IMR-90 (cell line): ENCODE measurements at regions not wholly inside any gene's neighbourhood (a gene's known extent, or its start where the extent isn't known, plus 50 kb on each side); places are given as distances from the start of the nearest gene placed in this dataset.

Experiments used
- ATAC-seq: fragments of 200-7000 bp; cut with Tn5 transposase; 2 replicates; pipeline ENCODE4 v1.9.1; 2020; ENCODE audit warnings: low read depth, mild to moderate bottlenecking, moderate library complexity
- BruUV-seq: library from RNA; stranded (reverse); fragments of 400-500 nt; replicated peaks from 2 replicates; lab custom pipeline; 2021; lab: Mats Ljungman, UMichigan
- CTCF ChIA-PET: fragments of 300-600 bp; formaldehyde crosslinking; extraction: SDS; loops from one replicate; lab custom pipeline; 2021; ENCODE audit warnings: antibody characterized with exemption; lab: Yijun Ruan, JAX
- POLR2A ChIA-PET: fragments of 300-600 bp; sonication (Branson Sonifier 250); formaldehyde crosslinking; loops from one replicate; lab custom pipeline; 2022; ENCODE audit warnings: antibody characterized with exemption; ENCODE audit not compliant: unreplicated experiment; lab: Charles Lee
- DNase-seq: peaks from one replicate; pipeline ENCODE4 v3.0.0; 2013
- H2AFZ ChIP-seq: replicated peaks from 2 replicates; pipeline ENCODE3; 2013; ENCODE audit warnings: low read length, mild to moderate bottlenecking; ENCODE audit not compliant: poor library complexity
- H2AK5ac ChIP-seq: 2 replicates; pipeline ENCODE4 v1.6.1; 2013; ENCODE audit warnings: low read depth, low read length, inconsistent platforms
- H2AK9ac ChIP-seq: replicated peaks from 2 replicates; pipeline ENCODE3; 2013; ENCODE audit warnings: mild to moderate bottlenecking, low read depth, low read length, moderate library complexity; ENCODE audit not compliant: poor library complexity
- H2BK120ac ChIP-seq: 2 replicates; pipeline ENCODE4 v1.6.1; 2013; ENCODE audit warnings: low read depth, low read length, inconsistent platforms
- H2BK15ac ChIP-seq: 3 replicates; pipeline ENCODE4 v1.6.1; 2013; ENCODE audit warnings: low read depth, low read length, inconsistent platforms
- H2BK20ac ChIP-seq: 2 replicates; pipeline ENCODE4 v1.6.1; 2013; ENCODE audit warnings: low read depth, mild to moderate bottlenecking, inconsistent platforms, low read length, moderate library complexity
- H2BK5ac ChIP-seq: 2 replicates; pipeline ENCODE4 v1.6.1; 2013; ENCODE audit warnings: mild to moderate bottlenecking, low read depth, low read length, inconsistent platforms; ENCODE audit not compliant: poor library complexity, severe bottlenecking
- H3K14ac ChIP-seq: replicated peaks from 2 replicates; pipeline ENCODE4 v1.6.1; 2013; ENCODE audit warnings: low read depth, low read length, inconsistent platforms
- H3K18ac ChIP-seq: 2 replicates; pipeline ENCODE4 v1.6.1; 2013; ENCODE audit warnings: low read depth, low read length, control low read depth
- H3K23ac ChIP-seq: 2 replicates; pipeline ENCODE4 v1.6.1; 2013; ENCODE audit warnings: low read depth, low read length, inconsistent platforms
- H3K27ac ChIP-seq: 2 replicates; pipeline ENCODE4 v1.5.1; 2013; ENCODE audit warnings: mild to moderate bottlenecking, control low read depth, low read length; ENCODE audit not compliant: insufficient read depth
- H3K27me3 ChIP-seq: 2 replicates; pipeline ENCODE4 v1.6.1; 2013; ENCODE audit warnings: low read length; ENCODE audit not compliant: control insufficient read depth, insufficient read depth
- H3K36me3 ChIP-seq: 2 replicates; pipeline ENCODE4 v1.6.1; 2013; ENCODE audit warnings: low read length, mixed read lengths; ENCODE audit not compliant: control insufficient read depth, insufficient read depth
- H3K4ac ChIP-seq: 2 replicates; pipeline ENCODE4 v1.6.1; 2013; ENCODE audit warnings: low read depth, low read length, inconsistent platforms
- H3K4me1 ChIP-seq: 2 replicates; pipeline ENCODE4 v1.6.1; 2013; ENCODE audit warnings: low read length, mixed read lengths; ENCODE audit not compliant: control insufficient read depth, insufficient read depth
- H3K4me2 ChIP-seq: 2 replicates; pipeline ENCODE4 v1.6.1; 2013; ENCODE audit warnings: low read depth, mild to moderate bottlenecking, control low read depth, low read length, moderate library complexity
- H3K4me3 ChIP-seq: 2 replicates; pipeline ENCODE4 v1.5.1; 2013; ENCODE audit warnings: low read depth, mild to moderate bottlenecking, control low read depth, low read length, moderate library complexity; ENCODE audit not compliant: insufficient read depth
- H3K56ac ChIP-seq: 2 replicates; pipeline ENCODE4 v1.6.1; 2013; ENCODE audit warnings: low read length, inconsistent platforms; ENCODE audit not compliant: insufficient read depth; ENCODE audit errors: extremely low read depth
- H3K79me1 ChIP-seq, 2 experiments: 2 replicates each; pipeline ENCODE4 v1.6.1; 2013; ENCODE audit warnings: low read length in 2 of 2, inconsistent platforms in 1 of 2, low read depth in 1 of 2
- H3K9ac ChIP-seq: 2 replicates; pipeline ENCODE4 v1.6.1; 2013; ENCODE audit warnings: low read depth, low read length, control low read depth
- H3K9me1 ChIP-seq: 2 replicates; pipeline ENCODE4 v1.6.1; 2013; ENCODE audit warnings: low read length, inconsistent platforms; ENCODE audit not compliant: insufficient read depth
- H3K9me3 ChIP-seq: 2 replicates; pipeline ENCODE4 v1.6.1; 2013; ENCODE audit warnings: low read length; ENCODE audit not compliant: control insufficient read depth, insufficient read depth
- H4K20me1 ChIP-seq: 2 replicates; pipeline ENCODE4 v1.6.1; 2013; ENCODE audit warnings: low read length, inconsistent platforms; ENCODE audit not compliant: insufficient read depth
- H4K5ac ChIP-seq: 2 replicates; pipeline ENCODE4 v1.6.1; 2013; ENCODE audit warnings: mild to moderate bottlenecking, low read depth, low read length, control low read depth
- H4K8ac ChIP-seq, 2 experiments: 2 replicates each; pipeline ENCODE4 v1.6.1; 2013; ENCODE audit warnings: low read depth in 2 of 2, low read length in 2 of 2, control low read depth in 1 of 2, inconsistent platforms in 1 of 2
- H4K91ac ChIP-seq: 2 replicates; pipeline ENCODE4 v1.6.1; 2013; ENCODE audit warnings: low read depth, low read length, inconsistent platforms; ENCODE audit not compliant: insufficient read depth
- BHLHE40 ChIP-seq: fragments of 150-350 bp; IDR thresholded peaks from 2 replicates; pipeline ENCODE4 v1.6.1; 2016; ENCODE audit warnings: mild to moderate bottlenecking, low read depth, low read length
- CEBPB ChIP-seq: IDR thresholded peaks from 2 replicates; pipeline ENCODE4 v1.6.1; 2012; ENCODE audit warnings: low read depth, low read length, improper control_type of control experiment
- CHD1 ChIP-seq: IDR thresholded peaks from 2 replicates; pipeline ENCODE4 v1.6.1; 2012; ENCODE audit warnings: low read depth, low read length, improper control_type of control experiment
- CTCF ChIP-seq: conservative IDR thresholded peaks from 2 replicates; pipeline ENCODE4 v1.5.1; 2012; ENCODE audit warnings: mild to moderate bottlenecking, low read depth, low read length, improper control_type of control experiment
- ELK1 ChIP-seq: fragments of 150-350 bp; IDR thresholded peaks from 2 replicates; pipeline ENCODE4 v1.6.1; 2016; ENCODE audit warnings: low read depth, mild to moderate bottlenecking, low read length, moderate library complexity, borderline replicate concordance
- FOS ChIP-seq: fragments of 150-350 bp; IDR thresholded peaks from 2 replicates; pipeline ENCODE4 v1.6.1; 2016; ENCODE audit warnings: low read depth, low read length
- MAFK ChIP-seq: IDR thresholded peaks from 2 replicates; pipeline ENCODE4 v1.6.1; 2012; ENCODE audit warnings: low read depth, low read length, improper control_type of control experiment
- MAZ ChIP-seq: IDR thresholded peaks from 2 replicates; pipeline ENCODE4 v1.6.1; 2012; ENCODE audit warnings: low read depth, mild to moderate bottlenecking, low read length, improper control_type of control experiment, moderate library complexity, borderline replicate concordance
- MXI1 ChIP-seq: IDR thresholded peaks from 2 replicates; pipeline ENCODE4 v1.6.1; 2012; ENCODE audit warnings: low read depth, mild to moderate bottlenecking, low read length, moderate library complexity, borderline replicate concordance
- NFE2L2 ChIP-seq: fragments of 150-350 bp; IDR thresholded peaks from 2 replicates; pipeline ENCODE4 v1.6.1; 2016; ENCODE audit warnings: low read depth, mild to moderate bottlenecking, low read length
- POLR2A ChIP-seq: IDR thresholded peaks from 2 replicates; pipeline ENCODE4 v1.6.1; 2012; ENCODE audit warnings: mild to moderate bottlenecking, low read depth, low read length
- RAD21 ChIP-seq: IDR thresholded peaks from 2 replicates; pipeline ENCODE4 v1.6.1; 2012; ENCODE audit warnings: low read length, improper control_type of control experiment
- RCOR1 ChIP-seq: IDR thresholded peaks from 2 replicates; pipeline ENCODE4 v1.6.1; 2012; ENCODE audit warnings: mild to moderate bottlenecking, low read length, improper control_type of control experiment; ENCODE audit not compliant: insufficient replicate concordance
- RFX5 ChIP-seq: IDR thresholded peaks from 2 replicates; pipeline ENCODE4 v1.8.0; 2012; ENCODE audit warnings: low read depth, mild to moderate bottlenecking, low read length, moderate library complexity
- SMC3 ChIP-seq: fragments of 150-350 bp; IDR thresholded peaks from 2 replicates; pipeline ENCODE4 v1.6.1; 2016; ENCODE audit warnings: low read depth, mild to moderate bottlenecking, antibody characterized with exemption, low read length, moderate library complexity
- USF2 ChIP-seq: fragments of 150-350 bp; IDR thresholded peaks from 2 replicates; pipeline ENCODE4 v1.6.1; 2017; ENCODE audit warnings: mild to moderate bottlenecking, antibody characterized with exemption, low read length, low read depth
- WGBS, 2 experiments: methylation state at CpG; one replicate each; pipeline versions ENCODE4 v1.1.5 to v1.1.7; 2013; ENCODE audit warnings: missing lambda C conversion rate in 2 of 2; ENCODE audit not compliant: insufficient read length in 1 of 2; ENCODE audit errors: extremely low coverage in 2 of 2; 5-methylcytosine and 5-hydroxymethylcytosine counted together
- dilution Hi-C: fragments of 300-500 bp; cut with HindIII; formaldehyde crosslinking; loops from one replicate; pipeline ENCODE4 v1.14.3; 2018; ENCODE audit warnings: low sequenced_read_pairs; ENCODE audit not compliant: unreplicated experiment
- in situ Hi-C: fragments of 300-500 bp; cut with MboI; formaldehyde crosslinking; loops from 3 replicates; pipeline ENCODE4 v1.14.3; 2019; ENCODE audit warnings: low sequenced_read_pairs, inconsistent platforms, mixed read lengths
- intact Hi-C: fragments of 100-400 bp; cut with micrococcal nuclease; formaldehyde crosslinking; loops from 2 replicates; pipeline ENCODE4 v1.10.0; 2022

DNA sequence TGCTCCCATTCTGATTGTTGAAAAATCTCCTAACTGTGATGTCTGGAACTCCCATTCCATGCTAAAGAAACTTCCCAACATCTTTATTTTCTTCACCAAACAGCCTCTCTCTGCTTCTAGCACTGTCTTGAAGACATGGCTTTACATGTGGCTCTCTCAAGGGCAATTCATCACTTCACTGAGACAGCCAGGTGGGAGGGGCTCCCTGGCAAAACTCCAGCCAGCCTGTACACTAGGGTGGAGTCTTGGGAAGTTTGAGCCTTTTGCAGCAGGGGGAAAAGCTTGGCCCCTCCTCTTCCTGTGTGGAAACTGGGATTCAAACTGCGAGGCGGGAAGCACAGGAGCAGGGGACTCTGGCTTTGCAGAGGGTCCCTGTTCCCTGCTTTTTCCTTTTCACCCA is 130.5 kb upstream of the TTC29 start:
- H3K4me2 ChIP-seq: no peak overlapping the region
- H3K23ac ChIP-seq: no peak overlapping the region
- H4K91ac ChIP-seq: no peak overlapping the region
- H4K20me1 ChIP-seq: no peaks in the 10 kb centered on the region
- H3K56ac ChIP-seq: no peak overlapping the region
- no peak overlapping the region for H2BK120ac ChIP-seq
- no TSS peak for BruUV-seq
- no peak overlapping the region for H4K5ac ChIP-seq
- no peak overlapping the region for H2AFZ ChIP-seq
- H3K18ac ChIP-seq: no peak overlapping the region
- no peak overlapping the region for H2BK5ac ChIP-seq
- no peaks in the 10 kb centered on the region for H3K4me1 ChIP-seq
- no peak for DNase-seq
- H3K4ac ChIP-seq: no peak overlapping the region
- ATAC-seq: no peak
- H3K9me3 ChIP-seq: peaks cover 3% of the 10 kb centered on the region; the same call in 1 of the 2 replicates
- no peaks in the 10 kb centered on the region for H3K9me1 ChIP-seq
- no CpG with 5 or more reads among the region's 2 CpGs for WGBS, 2 experiments
- H2AK5ac ChIP-seq: no peak overlapping the region
- ChIA-PET CTCF (no interaction called here), POLR2A (no interaction called here)
- dilution Hi-C loops: no loop called here
- H3K27me3 ChIP-seq: peaks cover 19% of the 10 kb centered on the region
- H3K9ac ChIP-seq: no peak overlapping the region
- no peak overlapping the region for H3K27ac ChIP-seq
- H3K4me3 ChIP-seq: no peak overlapping the region
- H2BK20ac ChIP-seq: no peak overlapping the region
- H2AK9ac ChIP-seq: no peak overlapping the region
- no peak overlapping the region for H3K14ac ChIP-seq
- intact Hi-C loops: no loop called here
- in situ Hi-C loops: no loop called here
- H3K36me3 ChIP-seq: no peaks in the 10 kb centered on the region
- no peak for TF ChIP-seq RCOR1
- TF ChIP-seq RFX5: no peak
- no peak for TF ChIP-seq CEBPB
- TF ChIP-seq ELK1: no peak
- TF ChIP-seq MXI1: no peak
- no peak for TF ChIP-seq MAZ
- no peak for TF ChIP-seq BHLHE40
- no peak for TF ChIP-seq USF2
- no peak for TF ChIP-seq NFE2L2
- no peak for TF ChIP-seq MAFK
- TF ChIP-seq CTCF: no peak
- TF ChIP-seq RAD21: no peak
- TF ChIP-seq FOS: no peak
- TF ChIP-seq CHD1: no peak
- TF ChIP-seq SMC3: no peak
- TF ChIP-seq POLR2A: no peak
- H2BK15ac ChIP-seq: no peak overlapping the region
- no peak overlapping the region for H4K8ac ChIP-seq
- no peaks in the 10 kb centered on the region for H3K79me1 ChIP-seq
